OCI-LY3 (cell line): ENCODE measurements at regions not wholly inside any gene's neighbourhood (a gene's known extent, or its start where the extent isn't known, plus 50 kb on each side); places are given as distances from the start of the nearest gene placed in this dataset.

Experiments used
- CTCF ChIP-seq: fragments of 200-600, 300-600 bp; sonication (generic); IDR thresholded peaks from 2 replicates; pipeline ENCODE4 v1.5.1; 2014; ENCODE audit warnings: antibody characterized with exemption, low read length, low read depth
- EZH2phosphoT487 ChIP-seq: fragments of 200-600 bp; shearing (Covaris generic); IDR thresholded peaks from 2 replicates; pipeline ENCODE4 v1.6.1; 2018; ENCODE audit warnings: antibody characterized with exemption, mixed run types, low read depth

GRCh38 chr7:371119-371778 lies 81.3 kb downstream of the FOXL3 start:
- no peak for TF ChIP-seq CTCF
- no peak for TF ChIP-seq EZH2phosphoT487
